Ovary (tissue), 3 donors: ENCODE measurements at regions not wholly inside any gene's neighbourhood (a gene's known extent, or its start where the extent isn't known, plus 50 kb on each side); places are given as distances from the start of the nearest gene placed in this dataset.

Experiments used
- EP300 ChIP-seq: sonication (generic); formaldehyde crosslinking; IDR thresholded peaks from one replicate; pipeline ENCODE4 v1.6.1; 2017; ENCODE audit warnings: antibody characterized with exemption
- POLR2A ChIP-seq: fragments of 450-650 bp; IDR thresholded peaks from one replicate; pipeline ENCODE4 v1.6.1; 2017; ENCODE audit warnings: antibody characterized with exemption, mild to moderate bottlenecking, moderate library complexity
- TF ChIP-seq, protein P1 (sequence below), 3 donors: fragments of 450-650 bp in 2 of 3; fragments of 200-600 bp in 1 of 3; IDR thresholded peaks; one replicate each; pipeline versions ENCODE4 v1.5.1 to v1.8.0; 2016 to 2022; ENCODE audit warnings: antibody characterized with exemption in 3 of 3, mild to moderate bottlenecking in 1 of 3
- donor health status: DM: no; HTN: no; CAD: no.

DNA sequence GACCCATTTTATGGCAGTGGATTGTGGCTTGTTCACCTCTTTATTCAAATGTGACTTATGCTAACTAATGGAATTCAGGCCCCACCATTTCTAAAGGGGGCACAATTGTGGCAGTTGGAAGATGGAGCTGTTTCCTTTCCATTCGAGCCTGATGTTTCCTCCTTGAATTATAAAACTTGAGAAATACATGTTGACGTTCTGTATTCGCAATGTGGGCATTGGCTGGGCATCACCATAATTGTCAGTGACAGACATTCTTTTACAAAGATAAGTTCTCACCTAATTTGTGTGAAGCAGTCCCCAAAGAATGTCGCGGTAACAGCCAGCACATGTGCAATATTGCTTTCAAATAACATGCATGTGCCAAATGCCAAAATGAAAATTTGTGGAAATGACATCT, 1070.2 kb upstream of the TENM3 start:
- TF ChIP-seq, protein P1, sequence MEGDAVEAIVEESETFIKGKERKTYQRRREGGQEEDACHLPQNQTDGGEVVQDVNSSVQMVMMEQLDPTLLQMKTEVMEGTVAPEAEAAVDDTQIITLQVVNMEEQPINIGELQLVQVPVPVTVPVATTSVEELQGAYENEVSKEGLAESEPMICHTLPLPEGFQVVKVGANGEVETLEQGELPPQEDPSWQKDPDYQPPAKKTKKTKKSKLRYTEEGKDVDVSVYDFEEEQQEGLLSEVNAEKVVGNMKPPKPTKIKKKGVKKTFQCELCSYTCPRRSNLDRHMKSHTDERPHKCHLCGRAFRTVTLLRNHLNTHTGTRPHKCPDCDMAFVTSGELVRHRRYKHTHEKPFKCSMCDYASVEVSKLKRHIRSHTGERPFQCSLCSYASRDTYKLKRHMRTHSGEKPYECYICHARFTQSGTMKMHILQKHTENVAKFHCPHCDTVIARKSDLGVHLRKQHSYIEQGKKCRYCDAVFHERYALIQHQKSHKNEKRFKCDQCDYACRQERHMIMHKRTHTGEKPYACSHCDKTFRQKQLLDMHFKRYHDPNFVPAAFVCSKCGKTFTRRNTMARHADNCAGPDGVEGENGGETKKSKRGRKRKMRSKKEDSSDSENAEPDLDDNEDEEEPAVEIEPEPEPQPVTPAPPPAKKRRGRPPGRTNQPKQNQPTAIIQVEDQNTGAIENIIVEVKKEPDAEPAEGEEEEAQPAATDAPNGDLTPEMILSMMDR (IDR thresholded peaks at IDR 0.05), result no peak
- no peak for TF ChIP-seq POLR2A
- TF ChIP-seq EP300, result no peak
